ENCODE measurements at regions not wholly inside any gene's neighbourhood (a gene's known extent, or its start where the extent isn't known, plus 50 kb on each side); places are given as distances from the start of the nearest gene placed in this dataset.

GRCh38 chr12:130016986-130017385, 113.2 kb upstream of the TMEM132D start:
- DNase-seq (ENCODE audit: low read depth in 4 of 4, low spot score in 3 of 4), result no peak

- no peak for DNase-seq (ENCODE audit: low read depth in 4 of 4, low spot score in 3 of 4)
Observed at GRCh38 chr12:130017591-130018449, 114.0 kb upstream of the TMEM132D start.

- no peak for DNase-seq (ENCODE audit: low read depth in 4 of 4, low spot score in 3 of 4)
Observed at GRCh38 chr12:130018614-130019013, 114.8 kb upstream of the TMEM132D start.

- no peak for DNase-seq (ENCODE audit: low read depth in 4 of 4, low spot score in 3 of 4)
Observed at GRCh38 chr12:130026608-130027176, 122.9 kb upstream of the TMEM132D start.

GRCh38 chr12:130027798-130028197, 124.0 kb upstream of the TMEM132D start:
- no peak for DNase-seq (ENCODE audit: low read depth in 4 of 4, low spot score in 3 of 4)

GRCh38 chr12:130029151-130029550, 125.3 kb upstream of the TMEM132D start:
- DNase-seq (ENCODE audit: low read depth in 4 of 4, low spot score in 3 of 4), result no peak

- no peak for DNase-seq (ENCODE audit: low read depth in 4 of 4, low spot score in 3 of 4)
Observed at GRCh38 chr12:130031041-130031440, 127.2 kb upstream of the TMEM132D start.

GRCh38 chr12:130031571-130032189, 127.9 kb upstream of the TMEM132D start:
- DNase-seq (ENCODE audit: low read depth in 4 of 4, low spot score in 3 of 4), result no peak

GRCh38 chr12:130041983-130042812, 120.1 kb upstream of the FZD10 start:
- DNase-seq (ENCODE audit: low read depth in 4 of 4, low spot score in 3 of 4), result no peak

GRCh38 chr12:130043685-130044406, 118.4 kb upstream of the FZD10 start:
- DNase-seq (ENCODE audit: low read depth in 4 of 4, low spot score in 3 of 4), result no peak

- DNase-seq (ENCODE audit: low read depth in 4 of 4, low spot score in 3 of 4), result no peak
Observed at GRCh38 chr12:130044991-130045621, 117.2 kb upstream of the FZD10 start.

GRCh38 chr12:130049666-130050065, 112.6 kb upstream of the FZD10 start:
- DNase-seq (ENCODE audit: low read depth in 4 of 4, low spot score in 3 of 4), result no peak

GRCh38 chr12:130051900-130052299, 110.4 kb upstream of the FZD10 start:
- DNase-seq (ENCODE audit: low read depth in 4 of 4, low spot score in 3 of 4), result no peak

GRCh38 chr12:130053651-130054069, 108.6 kb upstream of the FZD10 start:
- DNase-seq (ENCODE audit: low read depth in 4 of 4, low spot score in 3 of 4), result no peak

- DNase-seq (ENCODE audit: low read depth in 4 of 4, low spot score in 3 of 4), result no peak
Observed at GRCh38 chr12:130054803-130055202, 107.5 kb upstream of the FZD10 start.

GRCh38 chr12:130058926-130059472, 103.3 kb upstream of the FZD10 start:
- no peak for DNase-seq (ENCODE audit: low read depth in 4 of 4, low spot score in 3 of 4)

- no peak for DNase-seq (ENCODE audit: low read depth in 4 of 4, low spot score in 3 of 4)
Observed at GRCh38 chr12:130063866-130064265, 98.4 kb upstream of the FZD10 start.

GRCh38 chr12:130064999-130065398, 97.3 kb upstream of the FZD10 start:
- no peak for DNase-seq (ENCODE audit: low read depth in 4 of 4, low spot score in 3 of 4)

- DNase-seq (ENCODE audit: low read depth in 4 of 4, low spot score in 3 of 4), result no peak
Observed at GRCh38 chr12:130066742-130067141, 95.5 kb upstream of the FZD10 start.

- DNase-seq (ENCODE audit: low read depth in 4 of 4, low spot score in 3 of 4), result no peak
Observed at GRCh38 chr12:130068741-130069140, 93.5 kb upstream of the FZD10 start.
